GM10248 (cell line): ENCODE measurements at regions not wholly inside any gene's neighbourhood (a gene's known extent, or its start where the extent isn't known, plus 50 kb on each side); places are given as distances from the start of the nearest gene placed in this dataset.

Experiments
- CTCF ChIA-PET: fragments of 300-600 bp; sonication (Branson Sonifier 250); formaldehyde crosslinking; extraction: SDS; loops from one replicate; lab custom pipeline; 2021; ENCODE audit warnings: antibody characterized with exemption; lab: Yijun Ruan, JAX
- POLR2A ChIA-PET: fragments of 350-650 bp; sonication (Branson Sonifier 250); formaldehyde crosslinking; extraction: SDS; loops from one replicate; lab custom pipeline; 2020; ENCODE audit warnings: antibody characterized with exemption; lab: Yijun Ruan, JAX
- DNase-seq: peaks from one replicate; pipeline ENCODE4 v3.0.0; 2012; ENCODE audit errors: extremely low spot score
- CTCF ChIP-seq: IDR thresholded peaks from 2 replicates; pipeline ENCODE4 v1.5.1; 2012; ENCODE audit warnings: mild to moderate bottlenecking, low read depth; ENCODE audit errors: extremely low read depth, missing control alignments, control extremely low read depth

DNA sequence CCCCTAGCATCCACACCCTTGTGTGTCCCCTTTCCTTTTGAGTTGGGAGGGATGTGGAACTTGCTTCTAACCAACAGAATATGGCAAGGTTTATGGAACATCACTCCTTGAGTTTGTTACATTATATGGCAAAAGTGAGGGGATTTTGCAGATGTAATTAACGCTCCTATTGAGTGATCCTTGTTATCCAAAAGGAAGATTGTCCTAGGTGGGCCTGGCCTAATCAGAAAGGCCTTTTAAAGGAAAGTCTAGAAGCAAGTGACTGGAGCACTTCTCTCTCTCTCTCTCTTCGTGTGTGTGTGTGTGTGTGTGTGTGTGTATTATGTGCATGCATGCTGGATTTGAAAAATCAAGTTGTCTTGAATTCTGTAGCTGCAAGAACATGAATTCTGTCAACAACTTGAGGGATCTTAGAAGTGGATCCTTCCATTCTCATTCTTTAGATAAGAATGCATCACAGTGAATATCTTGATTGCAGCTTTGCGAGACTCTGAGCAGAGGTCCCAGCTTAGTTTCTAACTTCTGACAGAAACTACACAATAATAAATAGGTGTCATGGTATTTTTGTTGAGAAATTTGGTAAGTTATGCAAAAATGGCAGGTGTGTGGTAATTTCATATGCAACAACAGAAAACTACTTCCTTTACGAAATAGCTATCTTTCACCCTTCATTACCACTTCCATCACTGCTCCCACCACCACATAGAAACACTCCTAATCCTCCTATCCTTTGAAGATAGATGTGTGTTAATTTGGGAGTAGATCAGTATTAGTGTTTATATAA is 360.9 kb upstream of the CBLB start:
- POLR2A ChIA-PET = no interaction called here
- no peak for TF ChIP-seq CTCF
- CTCF ChIA-PET = interaction anchor here (0.9 to 1.1 kb wide), 2 partner anchors 14 to 184 kb away, joined by 3 read pairs; no protein-coding TSS in a partner anchor
- no peak for DNase-seq

- ChIA-PET CTCF (interaction anchor here (1.3 kb wide), 1 partner anchor 9 kb away, joined by 3 read pairs; no protein-coding TSS in a partner anchor), POLR2A (no interaction called here)
- no peak for TF ChIP-seq CTCF
- DNase-seq = no peak
Observed at GRCh38 chr3:106231086-106231485, 362.3 kb upstream of the CBLB start.

- CTCF ChIA-PET = no interaction called here
- DNase-seq = no peak
- TF ChIP-seq CTCF = no peak
- POLR2A ChIA-PET = no interaction called here
Observed at GRCh38 chr3:106232956-106233355, 364.1 kb upstream of the CBLB start.

GRCh38 chr3:106239195-106239697 is 370.4 kb upstream of the CBLB start:
- no peak for TF ChIP-seq CTCF
- CTCF ChIA-PET = interaction anchor here (1.3 to 3.0 kb wide), 4 partner anchors 9 to 415 kb away, joined by 3 to 7 read pairs (median 5); no protein-coding TSS in a partner anchor
- no peak for DNase-seq
- POLR2A ChIA-PET = no interaction called here

DNA sequence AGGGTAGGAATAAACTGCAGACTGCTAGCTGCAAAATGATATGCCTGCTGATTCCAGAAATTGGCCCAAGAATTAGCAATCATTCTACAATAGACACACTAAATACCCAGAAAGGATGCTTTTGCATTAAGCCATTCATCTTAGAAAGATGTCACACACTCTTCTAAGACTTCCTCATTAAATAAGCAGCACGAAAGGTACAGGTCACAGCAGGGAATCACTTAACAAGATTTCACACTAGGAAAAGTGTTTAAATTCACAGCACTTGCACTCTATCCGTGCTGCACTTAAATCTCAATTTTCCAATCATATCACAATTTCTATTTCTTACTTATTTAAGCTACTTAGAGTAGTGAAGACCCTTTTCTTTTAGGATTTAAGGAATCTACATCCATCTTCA is 372.8 kb upstream of the CBLB start:
- POLR2A ChIA-PET = no interaction called here
- TF ChIP-seq CTCF = no peak
- CTCF ChIA-PET = interaction anchor here (1.0 to 3.0 kb wide), 2 partner anchors 9 to 27 kb away, joined by 3 to 7 read pairs; no protein-coding TSS in a partner anchor
- no peak for DNase-seq

GRCh38 chr3:106242781-106243180 is 374.0 kb upstream of the CBLB start:
- no peak for TF ChIP-seq CTCF
- DNase-seq = no peak
- ChIA-PET CTCF (no interaction called here), POLR2A (no interaction called here)
